H9 (cell line): ENCODE measurements at regions not wholly inside any gene's neighbourhood (a gene's known extent, or its start where the extent isn't known, plus 50 kb on each side); places are given as distances from the start of the nearest gene placed in this dataset.

Experiments
- DNase-seq: peaks from one replicate; pipeline ENCODE4 v3.0.0-alpha.2; 2017
- H2AFZ ChIP-seq: one replicate; pipeline ENCODE4 v1.6.1; 2013; ENCODE audit warnings: mild to moderate bottlenecking, low read length, control low read depth, moderate library complexity
- H2AK5ac ChIP-seq: 2 replicates; pipeline ENCODE4 v1.6.1; 2013; ENCODE audit warnings: low read length, control low read depth, mixed read lengths; ENCODE audit not compliant: insufficient read length
- H2BK120ac ChIP-seq: one replicate; pipeline ENCODE4 v1.6.1; 2013; ENCODE audit warnings: low read depth, mild to moderate bottlenecking, low read length, control low read depth, inconsistent platforms; ENCODE audit not compliant: poor library complexity, severe bottlenecking
- H2BK12ac ChIP-seq: 2 replicates; pipeline ENCODE4 v1.6.1; 2013; ENCODE audit warnings: low read length, control low read depth, mixed read lengths, low read depth; ENCODE audit not compliant: insufficient read length
- H2BK15ac ChIP-seq: 2 replicates; pipeline ENCODE4 v1.6.1; 2013; ENCODE audit warnings: low read depth, low read length, control low read depth
- H2BK20ac ChIP-seq: one replicate; pipeline ENCODE4 v1.6.1; 2013; ENCODE audit warnings: low read depth, mild to moderate bottlenecking, low read length, control low read depth, inconsistent platforms; ENCODE audit not compliant: poor library complexity, severe bottlenecking
- H2BK5ac ChIP-seq: 2 replicates; pipeline ENCODE4 v1.6.1; 2013; ENCODE audit warnings: low read length, control low read depth, mixed read lengths; ENCODE audit not compliant: insufficient read length
- H3K14ac ChIP-seq: 2 replicates; pipeline ENCODE4 v1.6.1; 2013; ENCODE audit warnings: low read length, control low read depth; ENCODE audit not compliant: insufficient read depth
- H3K18ac ChIP-seq: 2 replicates; pipeline ENCODE4 v1.6.1; 2013; ENCODE audit warnings: low read depth, mild to moderate bottlenecking, mixed read lengths, low read length, control low read depth; ENCODE audit not compliant: insufficient read length
- H3K23ac ChIP-seq: 2 replicates; pipeline ENCODE4 v1.6.1; 2013; ENCODE audit warnings: low read length, control low read depth, mixed read lengths, low read depth; ENCODE audit not compliant: insufficient read length
- H3K23me2 ChIP-seq: 2 replicates; pipeline ENCODE4 v1.6.1; 2013; ENCODE audit warnings: low read depth, mild to moderate bottlenecking, mixed read lengths, low read length, control low read depth; ENCODE audit not compliant: insufficient read length, poor library complexity, severe bottlenecking
- H3K27ac ChIP-seq: 2 replicates; pipeline ENCODE4 v1.5.1; 2013; ENCODE audit warnings: low read length, control low read depth, mixed read lengths, low read depth; ENCODE audit not compliant: insufficient read length
- H3K27me3 ChIP-seq: 2 replicates; pipeline ENCODE4 v1.6.1; 2013; ENCODE audit warnings: low read length, control low read depth, inconsistent platforms; ENCODE audit not compliant: insufficient read depth
- H3K4ac ChIP-seq: 2 replicates; pipeline ENCODE4 v1.6.1; 2013; ENCODE audit warnings: low read depth, mild to moderate bottlenecking, control low read depth, inconsistent platforms, low read length, moderate library complexity
- H3K4me1 ChIP-seq: 2 replicates; pipeline ENCODE4 v1.6.1; 2013; ENCODE audit warnings: low read length, control low read depth, inconsistent platforms; ENCODE audit not compliant: insufficient read depth
- H3K4me2 ChIP-seq: 2 replicates; pipeline ENCODE4 v1.6.1; 2013; ENCODE audit warnings: low read length, control low read depth, mixed read lengths; ENCODE audit not compliant: insufficient read length, insufficient read depth
- H3K56ac ChIP-seq: 2 replicates; pipeline ENCODE4 v1.6.1; 2013; ENCODE audit warnings: low read depth, mild to moderate bottlenecking, mixed read lengths, low read length, control low read depth; ENCODE audit not compliant: insufficient read length
- H3K79me1 ChIP-seq: 2 replicates; pipeline ENCODE4 v1.6.1; 2013; ENCODE audit warnings: low read depth, mild to moderate bottlenecking, moderate library complexity, low read length, control low read depth, inconsistent platforms; ENCODE audit not compliant: insufficient read depth, poor library complexity, severe bottlenecking
- H3K79me2 ChIP-seq: 2 replicates; pipeline ENCODE4 v1.6.1; 2013; ENCODE audit warnings: low read length, control low read depth, inconsistent platforms; ENCODE audit not compliant: insufficient read depth
- H3K9ac ChIP-seq: 2 replicates; pipeline ENCODE4 v1.6.1; 2013; ENCODE audit warnings: low read length, control low read depth, mixed read lengths; ENCODE audit not compliant: insufficient read length; ENCODE audit errors: extremely low read depth
- H3K9me3 ChIP-seq: one replicate; pipeline ENCODE4 v1.6.1; 2013; ENCODE audit warnings: low read depth, low read length, inconsistent platforms; ENCODE audit not compliant: control insufficient read depth
- H3T11ph ChIP-seq: one replicate; pipeline ENCODE4 v1.6.1; 2013; ENCODE audit warnings: mild to moderate bottlenecking, low read length, control low read depth, inconsistent platforms
- H4K20me1 ChIP-seq: one replicate; pipeline ENCODE4 v1.6.1; 2013; ENCODE audit not compliant: control insufficient read depth, insufficient read length, insufficient read depth
- H4K5ac ChIP-seq: 2 replicates; pipeline ENCODE4 v1.6.1; 2013; ENCODE audit warnings: low read depth, mild to moderate bottlenecking, mixed read lengths, low read length, control low read depth; ENCODE audit not compliant: insufficient read length
- H4K8ac ChIP-seq: replicated peaks from 2 replicates; pipeline ENCODE4 v1.6.1; 2013; ENCODE audit warnings: low read length, control low read depth, mixed read lengths, low read depth; ENCODE audit not compliant: insufficient read length
- H4K91ac ChIP-seq: 2 replicates; pipeline ENCODE4 v1.6.1; 2013; ENCODE audit warnings: low read depth, mild to moderate bottlenecking, moderate library complexity, mixed read lengths, low read length, control low read depth; ENCODE audit not compliant: insufficient read length
- H3K27ac Mint-ChIP-seq, 3 experiments: 2 replicates in 2 of 3; 3 replicates in 1 of 3; pipeline ENCODE4 v1.8.0; 2020 to 2021; ENCODE audit warnings: mixed read lengths in 3 of 3, mild to moderate bottlenecking in 1 of 3, moderate library complexity in 1 of 3
- H3K27me3 Mint-ChIP-seq: 2 replicates; pipeline ENCODE4 v1.8.0; 2021; ENCODE audit warnings: low read depth, mild to moderate bottlenecking, moderate library complexity, mixed read lengths
- H3K36me3 Mint-ChIP-seq, 3 experiments: 2 replicates in 2 of 3; 3 replicates in 1 of 3; pipeline ENCODE4 v1.8.0; 2020 to 2021; ENCODE audit warnings: low read depth in 3 of 3, mixed read lengths in 3 of 3; ENCODE audit not compliant: insufficient read depth in 1 of 3
- H3K4me1 Mint-ChIP-seq, 2 experiments: 2 replicates each; pipeline ENCODE4 v1.8.0; 2020; ENCODE audit warnings: mixed read lengths in 2 of 2
- H3K4me3 Mint-ChIP-seq, 2 experiments: 2 replicates in 1 of 2; 3 replicates in 1 of 2; pipeline ENCODE4 v1.8.0; 2020 to 2021; ENCODE audit warnings: mild to moderate bottlenecking in 2 of 2, mixed read lengths in 2 of 2, moderate library complexity in 1 of 2
- H3K9me3 Mint-ChIP-seq, 2 experiments: 2 replicates in 1 of 2; 3 replicates in 1 of 2; pipeline ENCODE4 v1.8.0; 2020; ENCODE audit warnings: mild to moderate bottlenecking in 2 of 2, mixed read lengths in 2 of 2, moderate library complexity in 1 of 2
- WGBS: extraction: QIAGEN DNeasy Blood & Tissue Kit; methylation state at CpG from one replicate; pipeline ENCODE4 v1.1.7; 2013; ENCODE audit warnings: missing lambda C conversion rate, low lambda C conversion rate, mixed read lengths; ENCODE audit not compliant: insufficient read length; ENCODE audit errors: extremely low coverage; 5-methylcytosine and 5-hydroxymethylcytosine counted together
- TF ChIP-seq, protein P1 (sequence below): fragments of 200-600 bp; sonication (generic); conservative IDR thresholded peaks from 3 replicates; pipeline ENCODE4 v1.8.0; 2021; ENCODE audit warnings: antibody characterized with exemption, mild to moderate bottlenecking

DNA sequence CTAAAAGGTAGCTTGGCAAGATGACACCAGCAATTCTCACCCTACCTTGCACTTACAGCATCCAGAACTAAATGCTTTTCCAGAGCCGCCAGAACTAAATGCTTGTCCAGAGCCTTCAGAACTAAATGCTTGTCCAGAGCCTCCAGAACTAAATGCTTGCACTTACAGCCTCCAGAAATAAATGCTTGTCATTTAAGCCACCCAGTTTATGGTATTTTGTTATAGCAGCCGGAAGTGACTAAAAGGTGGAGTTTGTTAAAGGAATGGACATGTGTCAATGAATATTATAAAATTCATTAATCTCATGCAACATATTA, 133.5 kb downstream of the GPX5 start:
- DNase-seq: no peak
- H3K4me2 ChIP-seq: peak overlapping the region; percentile 76
- H3K4me1 ChIP-seq: no peaks in the 10 kb centered on the region
- TF ChIP-seq, protein P1, sequence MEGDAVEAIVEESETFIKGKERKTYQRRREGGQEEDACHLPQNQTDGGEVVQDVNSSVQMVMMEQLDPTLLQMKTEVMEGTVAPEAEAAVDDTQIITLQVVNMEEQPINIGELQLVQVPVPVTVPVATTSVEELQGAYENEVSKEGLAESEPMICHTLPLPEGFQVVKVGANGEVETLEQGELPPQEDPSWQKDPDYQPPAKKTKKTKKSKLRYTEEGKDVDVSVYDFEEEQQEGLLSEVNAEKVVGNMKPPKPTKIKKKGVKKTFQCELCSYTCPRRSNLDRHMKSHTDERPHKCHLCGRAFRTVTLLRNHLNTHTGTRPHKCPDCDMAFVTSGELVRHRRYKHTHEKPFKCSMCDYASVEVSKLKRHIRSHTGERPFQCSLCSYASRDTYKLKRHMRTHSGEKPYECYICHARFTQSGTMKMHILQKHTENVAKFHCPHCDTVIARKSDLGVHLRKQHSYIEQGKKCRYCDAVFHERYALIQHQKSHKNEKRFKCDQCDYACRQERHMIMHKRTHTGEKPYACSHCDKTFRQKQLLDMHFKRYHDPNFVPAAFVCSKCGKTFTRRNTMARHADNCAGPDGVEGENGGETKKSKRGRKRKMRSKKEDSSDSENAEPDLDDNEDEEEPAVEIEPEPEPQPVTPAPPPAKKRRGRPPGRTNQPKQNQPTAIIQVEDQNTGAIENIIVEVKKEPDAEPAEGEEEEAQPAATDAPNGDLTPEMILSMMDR: no peak
- no peak overlapping the region for H2AK5ac ChIP-seq
- no peak overlapping the region for H4K8ac ChIP-seq
- no peak overlapping the region for H3K23ac ChIP-seq
- peaks cover 14 to 17% of the 10 kb centered on the region in 2 experiments for H3K4me1 Mint-ChIP-seq
- peaks cover 6% of the 10 kb centered on the region for H3K23me2 ChIP-seq
- whole genome bisulfite sequencing: no CpG with 5 or more reads among the region's 2 CpGs
- no peak overlapping the region for H3K14ac ChIP-seq
- no peak overlapping the region for H3K27ac ChIP-seq
- H3K4ac ChIP-seq: no peak overlapping the region
- H3K27ac Mint-ChIP-seq: no peak overlapping the region
- H2BK120ac ChIP-seq: no peak overlapping the region
- H3K9me3 Mint-ChIP-seq: peaks cover 2 to 6% of the 10 kb centered on the region in 2 experiments; a peak in 2 of 5 replicates
- H3K79me1 ChIP-seq: no peaks in the 10 kb centered on the region
- H2BK20ac ChIP-seq: no peak overlapping the region
- peaks cover 14% of the 10 kb centered on the region for H3K27me3 Mint-ChIP-seq
- no peak overlapping the region for H4K5ac ChIP-seq
- H4K20me1 ChIP-seq: no peaks in the 10 kb centered on the region
- H3K18ac ChIP-seq: no peak overlapping the region
- H3K27me3 ChIP-seq: no peaks in the 10 kb centered on the region
- peak overlapping the region; percentile 87 to 93 for H3K4me3 Mint-ChIP-seq
- no peaks in the 10 kb centered on the region for H3K9me3 ChIP-seq
- no peaks in the 10 kb centered on the region; a peak in 2 of 7 replicates for H3K36me3 Mint-ChIP-seq
- H3K79me2 ChIP-seq: no peaks in the 10 kb centered on the region
- no peak overlapping the region for H2BK15ac ChIP-seq
- no peak overlapping the region for H3K56ac ChIP-seq
- no peak overlapping the region for H3T11ph ChIP-seq
- H2BK5ac ChIP-seq: no peak overlapping the region
- no peak overlapping the region for H4K91ac ChIP-seq
- no peak overlapping the region for H2BK12ac ChIP-seq
- no peak overlapping the region for H2AFZ ChIP-seq
- peak overlapping the region; percentile 53 for H3K9ac ChIP-seq
